Left lobe of liver (tissue), 2 donors: ENCODE measurements at regions not wholly inside any gene's neighbourhood (a gene's known extent, or its start where the extent isn't known, plus 50 kb on each side); places are given as distances from the start of the nearest gene placed in this dataset.
"Not testable (repeated sequence)": the region's sequence is repeated elsewhere in the genome, so short reads cannot be mapped to it uniquely, and the experiment has no call there.

ENCODE experiments used
- ATAC-seq: fragments of 200-7000 bp; cut with Tn5 transposase; one replicate; pipeline ENCODE4 v1.9.1; 2020; ENCODE audit warnings: mild to moderate bottlenecking, moderate library complexity
- DNase-seq: peaks from one replicate; pipeline ENCODE4 v3.0.0-alpha.2; 2020; ENCODE audit warnings: low spot score
- donor health status: DM: no; HTN: no; CAD: no; lungs with moderate emphysema.
- donor health status: DM: no; HTN: yes; CAD: no.

GRCh38 chr20:43372051-43372450, 85.6 kb upstream of the SRSF6 start:
- no peak for DNase-seq
- no peak for ATAC-seq

DNA sequence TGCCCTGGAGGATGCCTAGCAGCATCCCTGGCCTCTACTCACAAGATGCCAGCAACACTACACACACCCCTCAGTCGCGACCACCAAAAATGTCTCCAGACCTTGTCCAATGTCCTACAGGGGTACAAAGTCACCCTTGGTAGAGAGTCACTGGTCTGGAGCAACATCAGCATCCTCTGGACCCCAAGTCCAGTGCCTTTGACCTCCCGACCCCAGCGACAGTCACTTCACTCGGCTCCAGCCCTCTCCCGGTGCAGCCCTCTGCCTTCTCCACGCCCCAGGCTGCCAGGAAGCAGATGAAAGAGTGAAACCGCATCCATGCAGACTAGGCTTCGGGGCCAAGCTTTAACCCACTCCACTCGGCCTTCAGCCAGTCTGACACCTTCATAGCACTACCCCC, 92.0 kb upstream of the SRSF6 start:
- DNase-seq (no peak), ATAC-seq (no peak)

GRCh38 chr20:43364001-43364400, 93.7 kb upstream of the SRSF6 start:
- DNase-seq (no peak), ATAC-seq (no peak)

DNA sequence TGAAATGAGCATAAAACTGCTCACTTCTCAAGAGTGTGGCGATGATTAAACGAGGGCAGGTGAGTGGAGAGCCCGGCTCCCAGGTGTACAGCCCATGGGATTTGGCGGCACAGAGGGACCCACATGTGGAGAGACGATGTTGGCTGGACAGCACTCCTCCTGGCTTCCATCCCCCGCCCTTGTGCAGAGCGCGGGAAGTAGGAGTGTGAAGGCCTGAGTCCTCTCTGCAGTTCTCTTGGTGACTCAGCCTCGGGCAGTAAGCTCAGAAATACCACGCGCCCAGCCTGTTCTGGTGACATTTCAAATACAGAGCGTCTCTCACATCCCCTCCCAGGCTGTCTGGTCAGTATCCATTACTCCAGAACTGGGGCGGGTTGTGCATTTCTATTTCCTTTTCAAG, 94.2 kb upstream of the SRSF6 start:
- ATAC-seq (no peak), DNase-seq (no peak)

DNA sequence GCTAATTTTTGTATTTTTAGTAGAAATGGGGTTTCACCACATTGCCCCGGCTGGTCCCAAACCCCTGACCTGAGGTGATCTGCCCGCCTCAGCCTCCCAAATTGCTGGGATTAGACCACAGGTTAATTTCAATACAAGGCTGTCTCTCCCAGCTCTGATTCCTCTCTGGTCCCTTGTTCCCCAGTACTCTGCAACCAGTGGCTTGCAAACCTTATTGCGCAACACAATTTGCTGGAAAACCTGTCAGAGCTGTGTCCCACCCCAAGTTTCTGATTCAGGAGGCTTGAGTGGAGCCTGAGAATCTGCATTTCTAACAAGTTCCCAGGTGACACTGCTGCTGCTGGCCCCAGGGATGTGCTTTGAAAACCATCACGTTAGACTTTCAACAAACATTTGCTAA, 96.2 kb upstream of the SRSF6 start:
- ATAC-seq (no peak), DNase-seq (no peak)

DNA sequence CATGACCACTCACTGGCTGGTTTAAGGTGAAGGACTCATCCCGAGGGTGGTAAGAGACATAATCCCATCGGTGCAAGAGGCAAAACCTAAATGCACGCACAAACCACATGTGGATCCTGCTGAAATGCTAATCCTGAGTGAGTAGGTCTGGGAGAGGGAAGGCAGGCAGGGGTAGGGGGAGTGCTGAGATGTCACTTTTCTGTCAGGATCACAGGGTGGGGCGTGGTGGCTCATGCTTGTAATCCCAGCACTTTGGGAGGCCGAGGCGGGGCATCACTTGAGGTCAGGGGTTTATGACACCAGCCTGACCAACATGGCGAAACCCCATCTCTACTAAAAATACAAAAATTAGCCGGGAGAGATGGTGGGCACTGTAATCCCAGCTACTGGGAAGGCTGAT, 97.7 kb upstream of the SRSF6 start:
- no peak for ATAC-seq
- DNase-seq, result no peak

GRCh38 chr20:43358811-43359210, 98.9 kb upstream of the SRSF6 start:
- DNase-seq, result no peak
- no peak for ATAC-seq

DNA sequence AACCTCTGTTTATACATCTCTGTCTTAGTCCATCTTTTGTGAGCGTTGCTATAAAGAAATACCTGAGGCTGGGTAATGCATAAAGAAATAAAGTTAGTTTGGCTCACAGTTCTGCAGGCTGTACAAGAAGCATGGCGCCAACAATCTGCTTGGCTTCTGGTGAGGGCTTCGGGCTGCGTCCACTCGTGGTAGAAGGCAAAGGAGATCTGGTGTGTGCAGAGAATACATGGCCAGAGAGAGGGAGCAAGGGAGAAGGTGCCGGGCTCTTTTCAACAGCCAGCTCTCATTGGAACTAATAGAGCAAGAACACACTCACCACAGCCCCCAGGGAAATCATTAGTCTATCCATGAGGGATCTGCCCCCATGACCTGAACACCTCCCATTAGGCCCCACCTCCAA, 100.3 kb upstream of the SRSF6 start:
- DNase-seq, result no peak

DNA sequence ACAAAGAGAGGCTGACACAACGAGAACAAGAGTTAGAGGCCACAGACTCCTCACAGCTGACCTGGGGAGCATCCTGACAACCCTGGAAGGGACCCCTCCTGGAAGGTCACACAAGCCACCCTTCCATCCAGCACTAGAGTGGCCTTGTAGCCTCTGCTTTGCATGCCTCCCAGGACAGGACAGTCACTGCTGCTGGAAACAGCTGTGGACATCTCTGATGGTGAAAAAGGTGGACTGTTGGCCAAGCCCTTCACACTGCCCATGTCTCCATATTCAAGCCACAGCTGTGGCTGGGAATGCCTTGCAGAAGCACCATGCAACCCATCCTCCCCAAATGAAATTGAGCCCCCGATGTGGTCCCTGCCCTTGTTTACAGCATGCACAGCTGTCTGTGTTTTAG, 102.1 kb upstream of the SRSF6 start:
- ATAC-seq (no peak), DNase-seq (no peak)

More for the DNA sequence above, 100.3 kb upstream of the SRSF6 start:
- no peak for ATAC-seq

GRCh38 chr20:43352996-43353395, 104.7 kb upstream of the SRSF6 start:
- ATAC-seq, result no peak

GRCh38 chr20:43350694-43351093, 107.0 kb upstream of the SRSF6 start:
- ATAC-seq, DNase-seq: not testable (repeated sequence)

More at GRCh38 chr20:43352996-43353395, 104.7 kb upstream of the SRSF6 start:
- no peak for DNase-seq

DNA sequence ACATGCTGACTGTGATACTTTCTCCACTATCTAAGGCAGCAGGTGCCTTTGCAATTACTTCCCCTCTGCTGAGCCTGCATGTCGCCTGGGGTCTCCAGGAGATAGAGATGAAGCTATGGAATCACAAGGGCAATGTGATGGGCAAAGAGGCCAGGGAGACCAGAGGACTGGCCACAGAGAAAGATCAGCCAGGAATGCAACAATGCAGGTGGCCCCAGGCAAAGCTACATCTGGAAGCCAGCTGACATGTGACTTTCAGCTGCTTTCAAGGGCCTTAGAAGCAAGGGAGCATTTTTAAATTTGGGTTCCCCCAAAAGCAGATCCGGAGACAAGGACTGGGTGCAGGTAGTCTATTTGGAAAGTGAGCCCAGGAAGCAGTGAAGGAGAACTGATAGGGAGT, 107.9 kb upstream of the SRSF6 start:
- ATAC-seq (no peak), DNase-seq (no peak)

- not testable (repeated sequence) for ATAC-seq, DNase-seq
These were observed 109.9 kb upstream of the SRSF6 start for GRCh38 chr20:43347839-43348238.

DNA sequence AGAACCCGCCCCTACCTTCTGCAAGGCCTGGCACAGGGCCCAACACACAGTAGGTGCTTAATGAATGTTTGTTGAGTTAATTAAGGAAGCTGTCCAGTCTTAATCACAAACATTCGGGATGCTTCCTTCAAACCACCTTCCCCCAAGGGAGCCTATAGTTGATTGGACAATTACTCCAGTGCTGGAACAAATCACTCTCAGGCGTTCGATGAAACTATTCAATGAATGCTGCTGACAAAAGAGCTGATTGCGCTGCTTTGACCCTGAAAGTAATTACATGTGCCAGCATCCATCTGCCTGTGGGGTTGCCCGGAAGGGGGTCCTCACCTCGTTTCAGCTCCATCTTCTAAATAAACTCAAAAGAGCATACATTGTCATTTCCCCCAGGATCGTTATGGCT, 112.0 kb upstream of the SRSF6 start:
- no peak for ATAC-seq

GRCh38 chr20:43341511-43341910, 116.2 kb upstream of the SRSF6 start:
- no peak for ATAC-seq
- no peak for DNase-seq

More for the DNA sequence above, 112.0 kb upstream of the SRSF6 start:
- DNase-seq, result no peak

- DNase-seq (no peak), ATAC-seq (no peak)
These were observed 120.7 kb upstream of the SRSF6 start for GRCh38 chr20:43337036-43337435.

DNA sequence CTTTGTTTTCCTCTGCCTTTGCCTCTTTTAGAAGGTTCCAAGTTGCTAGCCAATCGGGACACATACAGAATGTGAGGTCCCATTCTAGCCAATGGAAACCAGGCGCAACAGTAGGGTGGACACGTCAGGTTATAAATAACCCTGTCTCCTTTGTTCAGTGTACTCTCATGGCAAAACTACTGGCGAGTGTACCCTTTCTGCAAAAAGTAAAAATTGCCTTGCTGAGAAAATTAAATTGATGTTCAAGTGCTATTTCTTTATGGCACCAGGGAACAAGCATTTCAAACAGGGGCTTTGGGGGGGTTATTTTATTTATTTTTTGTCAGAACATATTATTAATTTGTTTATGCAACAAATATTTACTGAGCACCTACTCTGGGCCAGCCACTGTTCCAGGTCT, 123.6 kb upstream of the SRSF6 start:
- DNase-seq (no peak), ATAC-seq (no peak)

DNA sequence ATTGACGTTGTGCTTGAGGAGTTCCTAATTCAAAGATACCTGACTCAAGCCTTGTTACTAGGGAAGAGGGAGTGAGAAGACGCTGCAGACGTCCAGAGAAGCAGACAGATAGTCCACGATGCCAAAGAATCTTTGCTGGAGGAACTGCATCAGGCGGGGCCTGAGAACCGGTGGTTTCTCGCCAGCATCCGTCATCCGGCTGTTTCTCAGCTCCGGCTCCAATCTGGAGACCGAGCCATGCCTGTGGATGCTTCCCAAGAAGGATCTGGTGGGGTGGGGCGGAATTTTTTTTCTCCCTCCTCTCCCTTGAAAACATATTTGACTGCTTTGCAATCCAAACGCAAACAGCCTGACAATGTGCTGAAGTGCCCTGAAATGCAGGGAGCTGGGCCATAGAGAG, 125.8 kb upstream of the SRSF6 start:
- no peak for DNase-seq
- ATAC-seq, result no peak

DNA sequence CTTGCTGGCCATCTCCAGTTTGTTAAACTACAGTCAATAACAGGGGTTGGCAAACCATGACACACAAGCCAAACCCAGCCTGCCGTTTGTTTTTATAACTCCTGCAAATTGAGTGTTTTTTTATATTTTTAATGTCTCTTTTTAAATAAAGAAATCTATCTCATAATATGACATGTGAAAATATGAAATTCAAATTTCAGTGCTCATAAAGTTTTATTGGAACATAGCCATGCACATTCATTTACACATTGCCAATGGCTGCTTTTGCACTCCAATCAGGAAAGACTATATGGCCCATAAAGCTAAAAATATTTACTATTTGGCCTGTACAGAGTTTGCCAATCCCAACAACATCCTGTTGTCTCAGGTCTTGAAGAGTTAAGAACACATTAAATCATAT, 129.0 kb upstream of the SRSF6 start:
- ATAC-seq (no peak), DNase-seq (no peak)

DNA sequence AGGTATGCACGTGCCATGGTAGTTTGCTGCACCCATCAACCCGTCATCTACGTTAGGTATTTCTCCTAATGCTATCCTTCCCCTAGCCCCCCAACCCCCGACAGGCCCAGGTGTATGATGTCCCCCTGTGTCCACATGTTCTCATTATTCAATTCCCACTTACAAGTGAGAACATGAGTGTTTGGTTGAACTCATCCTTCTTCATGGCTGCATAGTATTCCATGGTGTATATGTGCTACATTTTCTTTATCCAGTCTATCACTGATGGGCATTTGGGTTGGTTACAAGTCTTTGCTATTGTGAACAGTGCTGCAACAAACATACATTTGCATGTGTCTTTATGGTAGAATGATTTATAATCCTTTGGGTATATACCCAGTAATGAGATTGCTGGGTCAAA, 130.5 kb upstream of the SRSF6 start:
- not testable (repeated sequence) for DNase-seq, ATAC-seq

GRCh38 chr20:43325926-43326325, 131.8 kb upstream of the SRSF6 start:
- ATAC-seq, result no peak
- DNase-seq, result no peak

GRCh38 chr20:43323592-43323991, 133.9 kb upstream of the PTPRT start:
- ATAC-seq (no peak), DNase-seq (no peak)

- no peak for DNase-seq
- ATAC-seq, result no peak
These were observed 133.1 kb upstream of the PTPRT start for GRCh38 chr20:43322851-43323250.

- DNase-seq, result no peak
- ATAC-seq, result no peak
These were observed 130.8 kb upstream of the PTPRT start for GRCh38 chr20:43320536-43320935.
